ENCODE measurements at regions not wholly inside any gene's neighbourhood (a gene's known extent, or its start where the extent isn't known, plus 50 kb on each side); places are given as distances from the start of the nearest gene placed in this dataset.
A peak's percentile ranks its signal among the peaks of the same experiment; 100 is the strongest.
"Not testable (repeated sequence)": the region's sequence is repeated elsewhere in the genome, so short reads cannot be mapped to it uniquely, and the experiment has no call there.

GRCh38 chr3:177401375-177401774, 204.1 kb upstream of the TBL1XR1 start:
- DNase-seq, result no peak

GRCh38 chr3:177402533-177402932, 205.3 kb upstream of the TBL1XR1 start:
- DNase-seq, result no peak

- DNase-seq, result no peak
These were observed 207.9 kb upstream of the TBL1XR1 start for GRCh38 chr3:177405191-177405672.

- peak; percentile 21 for DNase-seq
These were observed 213.4 kb upstream of the TBL1XR1 start for GRCh38 chr3:177410730-177411129.

GRCh38 chr3:177411201-177411600, 213.9 kb upstream of the TBL1XR1 start:
- no peak for DNase-seq

GRCh38 chr3:177412677-177413170, 215.4 kb upstream of the TBL1XR1 start:
- DNase-seq, result not testable (repeated sequence)

- DNase-seq, result no peak
These were observed 216.8 kb upstream of the TBL1XR1 start for GRCh38 chr3:177414093-177414492.

- peak; percentile 31 for DNase-seq
These were observed 221.5 kb upstream of the TBL1XR1 start for GRCh38 chr3:177418787-177419186.

- DNase-seq, result peak; percentile 87
These were observed 222.8 kb upstream of the TBL1XR1 start for GRCh38 chr3:177419904-177420601.

GRCh38 chr3:177420651-177421480, 223.6 kb upstream of the TBL1XR1 start:
- no peak for DNase-seq

- DNase-seq, result no peak
These were observed 224.2 kb upstream of the TBL1XR1 start for GRCh38 chr3:177421481-177421785.

- DNase-seq, result no peak
These were observed 227.2 kb upstream of the TBL1XR1 start for GRCh38 chr3:177424521-177424920.

- DNase-seq, result no peak
These were observed 227.8 kb upstream of the TBL1XR1 start for GRCh38 chr3:177425042-177425441.

- DNase-seq, result peak; percentile 12
These were observed 229.0 kb upstream of the TBL1XR1 start for GRCh38 chr3:177426106-177426877.

- DNase-seq, result peak; percentile 95
These were observed 229.7 kb upstream of the TBL1XR1 start for GRCh38 chr3:177426878-177427495.

- peak; percentile 85 for DNase-seq
These were observed 230.3 kb upstream of the TBL1XR1 start for GRCh38 chr3:177427540-177427939.

GRCh38 chr3:177429079-177429478, 231.8 kb upstream of the TBL1XR1 start:
- no peak for DNase-seq

GRCh38 chr3:177429771-177430170, 232.5 kb upstream of the TBL1XR1 start:
- no peak for DNase-seq

GRCh38 chr3:177430653-177431052, 233.4 kb upstream of the TBL1XR1 start:
- no peak for DNase-seq

GRCh38 chr3:177431525-177432176, 234.4 kb upstream of the TBL1XR1 start:
- no peak for DNase-seq

- no peak for DNase-seq
These were observed 238.0 kb upstream of the TBL1XR1 start for GRCh38 chr3:177435301-177435700.
